RWPE2 (cell line): ENCODE measurements at regions not wholly inside any gene's neighbourhood (a gene's known extent, or its start where the extent isn't known, plus 50 kb on each side); places are given as distances from the start of the nearest gene placed in this dataset.
"Not testable (repeated sequence)": the region's sequence is repeated elsewhere in the genome, so short reads cannot be mapped to it uniquely, and the experiment has no call there.

ENCODE experiments used
- ATAC-seq: fragments of 200-7000 bp; cut with Tn5 transposase; 3 replicates; pipeline ENCODE4 v1.9.1; 2021; ENCODE audit warnings: low read depth
- DNase-seq: peaks from one replicate; pipeline ENCODE4 v3.0.0-alpha.2; 2020; ENCODE audit warnings: low spot score
- H3K27ac ChIP-seq: fragments of 450-650 bp; 2 replicates; pipeline ENCODE4 v1.5.1; 2017; ENCODE audit warnings: mild to moderate bottlenecking; ENCODE audit not compliant: poor library complexity, severe bottlenecking
- H3K27me3 ChIP-seq: fragments of 250-450 bp; sonication (Bioruptor Pico); 2 replicates; pipeline ENCODE4 v1.5.1; 2021; ENCODE audit warnings: mild to moderate bottlenecking, moderate library complexity; ENCODE audit not compliant: insufficient read depth, poor library complexity, severe bottlenecking
- H3K36me3 ChIP-seq: fragments of 250-450 bp; sonication (Bioruptor Pico); 2 replicates; pipeline ENCODE4 v1.5.1; 2020; ENCODE audit warnings: low read depth, mild to moderate bottlenecking, moderate library complexity
- H3K4me1 ChIP-seq: fragments of 250-450 bp; sonication (Bioruptor Pico); 2 replicates; pipeline ENCODE4 v1.5.1; 2021; ENCODE audit warnings: mild to moderate bottlenecking, moderate library complexity; ENCODE audit not compliant: insufficient read depth, poor library complexity, severe bottlenecking
- H3K4me3 ChIP-seq: fragments of 250-450 bp; sonication (Bioruptor Pico); 2 replicates; pipeline ENCODE4 v1.5.1; 2021; ENCODE audit warnings: mild to moderate bottlenecking, moderate library complexity; ENCODE audit not compliant: severe bottlenecking
- H3K9me3 ChIP-seq: fragments of 250-450 bp; sonication (Bioruptor Pico); 2 replicates; pipeline ENCODE4 v1.5.1; 2021; ENCODE audit warnings: mild to moderate bottlenecking, moderate library complexity; ENCODE audit not compliant: severe bottlenecking
- TF ChIP-seq, protein P1 (sequence below): fragments of 450-650 bp; IDR thresholded peaks from one replicate; pipeline ENCODE4 v1.5.1; 2017; ENCODE audit warnings: mild to moderate bottlenecking, moderate library complexity; ENCODE audit not compliant: poor library complexity, severe bottlenecking

DNA sequence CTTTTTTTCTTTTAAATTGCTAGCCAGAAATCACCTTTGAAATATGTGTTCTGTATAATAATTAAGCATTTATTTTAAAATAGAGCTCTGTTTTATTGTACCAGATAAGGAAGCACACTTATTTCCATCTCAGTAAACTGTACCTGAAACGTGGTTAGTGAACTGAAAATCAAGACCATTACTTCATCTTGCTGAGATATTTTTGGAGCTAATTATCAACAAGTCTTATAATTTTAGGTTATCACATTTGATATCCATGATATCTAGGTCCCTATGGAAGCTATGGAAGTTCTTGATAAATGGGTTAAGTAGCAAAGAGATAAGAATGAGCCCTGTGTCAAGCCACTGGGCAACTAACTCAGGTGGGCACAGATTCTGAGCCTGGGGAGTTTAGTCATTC is 187.2 kb downstream of the NFKBIZ start:
- H3K9me3 ChIP-seq, result no peaks in the 10 kb centered on the region
- H3K4me3 ChIP-seq, result no peak overlapping the region
- no peaks in the 10 kb centered on the region for H3K27me3 ChIP-seq
- no peaks in the 10 kb centered on the region for H3K36me3 ChIP-seq
- ATAC-seq (no peak), DNase-seq (no peak)
- H3K27ac ChIP-seq, result no peak overlapping the region
- TF ChIP-seq, protein P1, sequence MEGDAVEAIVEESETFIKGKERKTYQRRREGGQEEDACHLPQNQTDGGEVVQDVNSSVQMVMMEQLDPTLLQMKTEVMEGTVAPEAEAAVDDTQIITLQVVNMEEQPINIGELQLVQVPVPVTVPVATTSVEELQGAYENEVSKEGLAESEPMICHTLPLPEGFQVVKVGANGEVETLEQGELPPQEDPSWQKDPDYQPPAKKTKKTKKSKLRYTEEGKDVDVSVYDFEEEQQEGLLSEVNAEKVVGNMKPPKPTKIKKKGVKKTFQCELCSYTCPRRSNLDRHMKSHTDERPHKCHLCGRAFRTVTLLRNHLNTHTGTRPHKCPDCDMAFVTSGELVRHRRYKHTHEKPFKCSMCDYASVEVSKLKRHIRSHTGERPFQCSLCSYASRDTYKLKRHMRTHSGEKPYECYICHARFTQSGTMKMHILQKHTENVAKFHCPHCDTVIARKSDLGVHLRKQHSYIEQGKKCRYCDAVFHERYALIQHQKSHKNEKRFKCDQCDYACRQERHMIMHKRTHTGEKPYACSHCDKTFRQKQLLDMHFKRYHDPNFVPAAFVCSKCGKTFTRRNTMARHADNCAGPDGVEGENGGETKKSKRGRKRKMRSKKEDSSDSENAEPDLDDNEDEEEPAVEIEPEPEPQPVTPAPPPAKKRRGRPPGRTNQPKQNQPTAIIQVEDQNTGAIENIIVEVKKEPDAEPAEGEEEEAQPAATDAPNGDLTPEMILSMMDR, result no peak
- no peaks in the 10 kb centered on the region for H3K4me1 ChIP-seq

DNA sequence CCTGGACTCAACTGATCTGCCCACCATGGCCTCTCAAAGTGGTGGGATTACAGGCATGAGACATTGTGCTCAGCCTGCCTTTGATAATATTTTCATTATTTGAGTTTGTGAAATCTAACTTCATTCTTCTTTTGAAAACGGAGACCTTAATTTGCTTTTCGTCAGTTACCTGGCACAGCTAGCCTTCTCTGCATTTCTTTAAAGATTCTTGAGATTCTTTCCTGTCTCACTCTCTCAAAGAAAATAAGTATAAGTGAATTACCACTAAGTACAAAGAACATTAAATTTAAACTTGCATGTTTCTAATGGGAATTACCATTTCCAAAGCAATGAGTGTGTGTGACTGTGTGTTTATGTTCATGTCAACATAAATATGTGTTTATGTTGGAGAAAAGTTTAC is 187.9 kb downstream of the NFKBIZ start:
- TF ChIP-seq, protein P1, result no peak
- ATAC-seq (no peak), DNase-seq (no peak)
- no peaks in the 10 kb centered on the region for H3K9me3 ChIP-seq
- H3K27ac ChIP-seq, result no peak overlapping the region
- no peak overlapping the region for H3K4me3 ChIP-seq
- no peaks in the 10 kb centered on the region for H3K36me3 ChIP-seq
- H3K27me3 ChIP-seq, result no peaks in the 10 kb centered on the region
- no peaks in the 10 kb centered on the region for H3K4me1 ChIP-seq

DNA sequence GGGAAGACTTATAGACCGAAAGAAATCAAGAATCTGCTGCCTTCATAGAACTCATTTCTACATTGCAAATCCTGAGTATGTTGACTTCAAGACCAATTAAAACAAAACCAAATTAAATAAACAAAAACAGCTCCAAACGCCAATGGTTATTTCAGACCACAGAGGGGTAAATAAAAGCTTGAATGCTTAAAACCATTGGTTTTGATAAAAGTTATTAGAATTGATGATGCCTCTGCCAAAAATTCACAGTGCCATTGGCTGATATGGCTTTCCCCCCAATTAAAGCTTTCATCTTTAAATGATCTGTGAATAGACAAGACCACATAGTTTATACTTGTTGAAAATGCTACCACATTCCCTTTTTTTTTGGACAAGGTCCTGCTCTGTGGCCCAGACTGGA is 188.5 kb downstream of the NFKBIZ start:
- no peaks in the 10 kb centered on the region for H3K4me1 ChIP-seq
- no peak overlapping the region for H3K27ac ChIP-seq
- ATAC-seq, result no peak
- H3K36me3 ChIP-seq, result no peaks in the 10 kb centered on the region
- no peak for DNase-seq
- TF ChIP-seq, protein P1, result no peak
- no peaks in the 10 kb centered on the region for H3K27me3 ChIP-seq
- H3K9me3 ChIP-seq, result no peaks in the 10 kb centered on the region
- H3K4me3 ChIP-seq, result no peak overlapping the region

DNA sequence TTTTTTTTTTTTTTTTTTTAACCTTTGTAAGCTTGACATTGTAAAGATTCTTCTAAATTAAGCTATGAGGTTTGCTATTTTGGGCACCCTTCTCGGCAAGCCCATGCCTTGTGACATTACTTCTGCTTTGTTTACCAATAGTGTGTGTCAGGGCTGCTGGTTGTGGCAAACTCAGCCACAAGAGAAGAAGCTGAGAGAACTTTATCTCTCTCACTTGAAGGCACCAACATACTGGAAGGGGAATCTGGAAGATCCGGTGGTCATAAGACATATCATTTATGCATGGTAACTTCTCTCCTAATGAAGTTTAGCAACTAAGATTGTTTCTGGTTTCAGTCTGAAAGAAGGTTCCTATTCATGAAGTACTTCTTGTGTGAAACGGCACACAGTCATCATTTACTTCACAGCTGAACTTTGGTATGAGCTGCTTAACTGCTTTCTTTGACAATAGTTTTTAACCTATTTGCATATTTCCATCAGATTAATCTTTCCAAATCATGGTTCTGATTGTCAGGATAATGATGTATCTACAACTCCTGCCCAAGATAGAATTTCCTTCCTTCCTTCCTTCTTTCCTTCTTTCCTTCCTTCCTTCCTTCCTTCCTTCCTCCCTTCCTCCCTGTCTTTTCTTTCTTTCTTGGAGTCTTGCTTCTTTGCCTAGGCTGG is 189.3 kb downstream of the NFKBIZ start:
- ATAC-seq (no peak), DNase-seq (no peak)
- no peaks in the 10 kb centered on the region for H3K36me3 ChIP-seq
- H3K9me3 ChIP-seq, result no peaks in the 10 kb centered on the region
- H3K27ac ChIP-seq, result no peak overlapping the region
- H3K27me3 ChIP-seq, result no peaks in the 10 kb centered on the region
- TF ChIP-seq, protein P1, result no peak
- no peaks in the 10 kb centered on the region for H3K4me1 ChIP-seq
- no peak overlapping the region for H3K4me3 ChIP-seq

DNA sequence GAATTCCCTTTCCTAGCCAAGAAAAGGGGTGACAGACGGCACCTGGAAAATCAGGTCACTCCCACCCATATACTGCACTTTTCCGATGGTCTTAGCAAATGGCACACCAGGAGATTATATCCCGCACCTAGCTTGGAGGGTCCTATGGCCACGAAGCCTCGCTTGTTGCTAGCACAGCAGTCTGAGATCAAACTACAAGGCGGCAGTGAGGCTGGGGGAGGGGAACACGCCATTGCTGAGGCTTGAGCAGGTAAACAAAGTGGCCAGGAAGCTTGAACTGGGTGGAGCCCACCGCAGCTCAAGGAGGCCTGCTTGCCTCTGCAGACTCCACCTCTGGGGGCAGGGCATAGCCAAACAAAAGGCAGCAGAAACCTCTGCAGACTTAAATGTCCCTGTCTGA is 190.8 kb downstream of the NFKBIZ start:
- ATAC-seq, DNase-seq, H3K27ac ChIP-seq, H3K4me3 ChIP-seq, H3K36me3 ChIP-seq, H3K9me3 ChIP-seq, H3K27me3 ChIP-seq, H3K4me1 ChIP-seq: not testable (repeated sequence)
